ENCODE measurements at regions not wholly inside any gene's neighbourhood (a gene's known extent, or its start where the extent isn't known, plus 50 kb on each side); places are given as distances from the start of the nearest gene placed in this dataset.
A peak's percentile ranks its signal among the peaks of the same experiment; 100 is the strongest.
"Not testable (repeated sequence)": the region's sequence is repeated elsewhere in the genome, so short reads cannot be mapped to it uniquely, and the experiment has no call there.

DNA sequence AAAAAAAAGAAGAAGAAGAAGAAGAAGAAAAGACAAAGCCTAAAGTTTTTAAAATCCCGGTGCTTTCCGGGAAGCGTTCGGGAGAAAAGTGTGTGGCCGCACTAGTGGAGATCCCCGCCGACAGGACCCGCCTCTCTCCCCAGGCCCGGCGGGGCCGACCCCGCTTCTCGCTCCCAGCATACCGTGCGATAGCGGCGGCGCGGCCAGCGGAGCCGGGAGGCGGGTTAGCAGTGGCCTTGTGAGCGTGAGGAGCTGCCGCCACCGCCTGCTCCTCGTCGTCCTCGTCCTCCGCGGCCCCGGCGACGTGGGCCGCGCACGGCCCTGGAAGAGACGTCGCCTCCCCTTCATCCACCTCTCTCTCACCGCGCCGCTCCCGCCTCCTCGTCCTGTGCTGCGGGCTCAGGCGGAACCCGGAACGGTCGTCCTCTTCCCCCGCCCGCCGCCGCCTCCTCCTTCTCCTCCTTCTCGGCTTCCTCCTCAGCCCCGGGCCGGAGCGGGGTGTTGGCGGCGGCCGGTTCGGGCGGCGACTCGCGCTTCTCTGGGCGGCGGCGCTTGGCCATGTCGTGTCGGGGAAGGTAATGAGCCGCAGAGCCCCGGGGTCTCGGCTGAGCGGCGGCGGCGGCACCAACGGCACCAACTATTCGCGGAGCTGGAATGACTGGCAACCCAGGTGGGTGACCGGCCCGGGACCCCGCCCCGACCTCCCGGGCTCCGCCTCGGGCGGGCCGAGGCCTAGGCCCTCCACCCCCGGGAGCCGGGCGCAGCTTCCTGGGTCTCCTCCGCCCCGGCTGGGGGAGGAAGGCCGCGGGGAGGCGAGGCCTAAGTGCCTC lies 62.6 kb upstream of the CDR2 start:
- DNase-seq = peak; percentile 84

DNA sequence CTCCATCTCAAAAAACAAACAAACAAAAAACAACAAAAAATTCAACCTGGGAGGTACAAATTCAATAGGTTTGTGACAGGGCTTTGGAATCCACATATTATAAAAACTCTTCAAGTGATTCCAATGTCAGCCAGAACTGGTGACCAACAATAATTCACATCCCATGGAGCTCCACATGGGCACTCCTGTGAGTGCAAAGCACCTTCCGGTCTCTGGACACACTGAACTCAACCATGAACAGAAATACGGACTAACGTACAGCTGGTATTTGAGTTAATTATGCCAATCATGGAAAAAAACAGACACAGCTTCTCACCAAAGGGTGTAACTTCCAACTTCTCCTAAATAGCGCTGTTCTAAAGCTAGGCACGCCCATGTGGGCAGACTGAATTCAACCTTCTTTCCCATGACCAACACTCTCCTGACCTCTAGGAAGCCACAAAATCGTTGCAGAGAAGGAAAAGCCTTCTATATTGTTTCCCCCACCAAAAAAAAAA lies 62.0 kb upstream of the CDR2 start:
- not testable (repeated sequence) for DNase-seq

DNA sequence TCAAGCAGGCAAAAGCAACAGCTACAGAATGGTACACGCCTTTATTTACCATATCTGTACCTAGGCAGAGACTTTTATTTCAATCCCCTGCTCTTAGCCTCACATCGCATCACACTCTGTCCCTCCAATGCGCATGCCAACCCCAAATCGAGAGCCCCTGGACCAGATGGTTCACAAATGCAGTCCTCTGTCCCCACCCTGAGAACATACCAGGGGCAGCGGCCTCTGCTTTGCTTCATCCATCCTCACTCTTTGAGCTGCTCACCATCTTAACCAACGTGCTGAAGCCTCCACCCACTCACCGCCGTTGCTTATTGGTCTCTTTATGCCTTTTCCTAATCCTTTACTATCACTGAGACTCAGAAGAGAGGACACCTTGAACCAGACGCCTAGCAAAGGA lies 56.9 kb upstream of the CDR2 start:
- DNase-seq = not testable (repeated sequence)

DNA sequence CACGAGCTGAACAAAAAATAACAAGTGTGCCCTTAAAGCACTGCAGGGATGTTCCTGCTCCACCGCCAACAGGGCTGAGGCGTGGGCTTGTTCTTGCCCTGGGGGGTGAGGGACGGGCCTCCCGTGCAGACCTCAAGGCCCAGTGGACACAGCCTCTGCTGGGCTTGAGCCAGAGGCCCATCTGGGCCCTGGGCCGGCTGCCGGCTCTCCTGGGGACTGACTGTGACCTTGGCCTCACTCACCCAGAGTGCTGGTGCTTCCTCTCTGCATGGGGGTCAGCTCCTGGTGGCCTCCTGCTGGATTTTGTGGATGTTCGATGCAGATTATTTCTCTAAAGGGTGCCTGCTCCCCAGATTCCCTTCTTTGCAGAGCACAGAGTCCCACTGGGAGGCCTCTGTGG lies 54.2 kb upstream of the CDR2 start:
- DNase-seq = no peak

DNA sequence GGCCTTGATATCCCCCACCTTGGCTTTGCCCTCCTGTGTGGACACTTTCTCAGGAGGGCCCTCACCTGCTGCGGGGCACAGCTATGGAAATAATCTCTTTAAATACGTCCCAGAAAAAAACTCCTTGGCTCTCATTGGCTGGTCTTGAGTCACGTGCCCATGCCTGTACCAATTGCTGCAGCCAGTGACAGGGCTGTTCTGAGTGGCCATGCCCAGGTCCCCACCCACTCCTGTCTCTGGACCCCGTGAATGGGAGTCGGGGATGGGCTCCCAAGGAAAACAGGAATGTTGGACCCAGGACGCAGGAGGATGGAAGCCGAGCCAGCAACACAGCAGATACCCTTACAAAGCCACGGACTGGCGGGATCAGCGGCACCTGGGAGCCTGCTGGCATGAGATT lies 53.1 kb upstream of the CDR2 start:
- no peak for DNase-seq

DNA sequence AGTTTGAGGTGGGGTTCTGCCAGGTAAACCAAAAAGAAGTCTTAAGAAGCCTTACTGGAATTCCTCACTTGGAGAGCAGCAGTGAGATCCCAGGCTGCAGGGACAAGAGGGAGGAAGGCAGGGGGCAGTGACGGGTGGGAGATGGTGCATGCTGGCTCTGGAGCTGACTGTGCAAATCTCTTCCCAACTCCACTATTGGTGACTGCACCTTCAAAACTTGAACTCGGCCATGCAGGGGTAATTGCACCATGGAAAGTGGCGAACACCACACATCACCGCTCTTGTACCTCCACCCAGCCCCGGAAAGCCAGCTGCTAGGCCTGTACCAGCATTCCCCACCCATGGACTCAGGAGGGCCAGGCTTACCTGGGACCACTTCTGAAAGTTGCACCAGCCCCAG lies 51.4 kb upstream of the CDR2 start:
- DNase-seq = no peak

DNA sequence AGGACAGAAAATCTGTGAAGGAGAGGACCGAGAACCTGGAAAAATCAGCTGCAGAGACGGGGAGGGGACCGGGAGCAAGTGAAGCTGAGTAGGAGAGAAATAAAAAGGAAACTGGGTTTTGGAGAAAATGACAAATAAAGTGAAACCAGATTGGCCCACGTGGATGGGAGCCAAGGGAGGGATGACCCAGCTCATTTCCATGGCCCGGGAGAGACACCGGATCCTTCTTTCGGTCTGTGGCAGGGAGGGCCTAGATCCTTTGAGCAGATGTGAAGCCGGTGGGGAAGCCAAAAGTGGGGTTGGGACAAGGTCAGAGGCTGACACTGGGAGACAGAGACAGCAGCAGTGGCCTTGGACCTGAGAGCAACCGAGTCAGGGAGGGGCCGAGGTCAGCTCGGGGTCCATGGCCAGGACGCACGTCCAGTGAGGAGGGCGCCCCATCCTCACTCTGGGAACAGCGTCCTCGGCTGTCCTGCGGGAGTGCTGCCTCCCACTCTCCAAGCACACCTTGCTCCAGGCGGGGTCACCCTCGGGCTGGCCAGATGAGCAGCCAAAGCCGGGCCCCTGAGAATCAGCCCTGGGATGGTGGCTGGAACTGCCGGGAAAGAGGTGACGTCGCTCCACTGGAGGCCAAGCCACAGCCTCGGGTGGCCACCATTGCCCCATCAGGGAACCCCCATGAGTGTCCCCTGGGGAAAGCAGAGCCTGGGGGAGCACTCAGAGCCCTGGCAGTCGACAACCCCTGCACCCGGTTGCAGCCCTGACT lies 50.8 kb upstream of the CDR2 start:
- no peak for DNase-seq

DNA sequence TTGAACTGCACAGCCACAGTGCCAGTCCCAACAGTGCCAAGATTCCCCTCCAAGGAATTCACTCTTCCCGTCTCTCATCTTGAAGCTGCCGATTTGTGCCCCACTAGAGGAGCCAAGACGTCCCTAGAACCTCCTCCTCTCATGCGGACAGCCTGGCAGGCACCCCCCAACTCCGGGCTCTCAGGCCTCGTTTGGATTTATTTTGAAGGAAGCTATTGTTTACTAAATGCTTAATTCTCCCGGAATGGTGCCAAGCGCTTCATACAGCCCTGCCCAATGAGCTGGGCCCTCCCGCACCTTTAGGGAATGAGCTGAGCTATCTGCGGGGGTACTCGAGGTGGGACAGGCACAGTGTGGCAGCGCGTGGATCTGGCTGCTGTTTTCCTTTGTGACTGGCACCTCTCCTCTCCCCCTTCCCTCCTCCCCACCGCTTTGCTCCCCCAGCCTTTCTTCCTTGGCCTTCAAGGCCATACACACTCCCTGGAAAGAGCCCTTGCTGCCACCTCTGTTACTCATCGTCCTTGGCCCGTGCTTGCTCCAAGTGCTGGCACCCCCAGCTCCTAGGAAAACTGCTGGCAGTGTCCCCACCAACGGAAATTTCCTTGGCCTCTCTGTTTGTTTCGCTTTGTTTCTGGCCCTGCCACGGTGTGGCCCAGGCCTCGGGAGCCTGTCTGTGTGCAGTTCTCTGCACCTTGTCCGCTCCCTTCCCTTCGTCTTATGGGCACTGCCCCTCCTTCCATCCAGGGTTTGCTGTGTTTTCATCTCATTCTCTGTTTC lies 49.9 kb upstream of the CDR2 start:
- no peak for DNase-seq

Data from stimulated activated CD8-positive, alpha-beta memory T cell treated with anti-CD3 and anti-CD28 coated beads, Interleukin-4, amount 100 ng/mL, for 48 hours (primary cell).